ENCODE measurements at regions not wholly inside any gene's neighbourhood (a gene's known extent, or its start where the extent isn't known, plus 50 kb on each side); places are given as distances from the start of the nearest gene placed in this dataset.

GRCh38 chr6:40796260-40797221 lies 209.4 kb upstream of the LRFN2 start:
- no peak for DNase-seq

DNA sequence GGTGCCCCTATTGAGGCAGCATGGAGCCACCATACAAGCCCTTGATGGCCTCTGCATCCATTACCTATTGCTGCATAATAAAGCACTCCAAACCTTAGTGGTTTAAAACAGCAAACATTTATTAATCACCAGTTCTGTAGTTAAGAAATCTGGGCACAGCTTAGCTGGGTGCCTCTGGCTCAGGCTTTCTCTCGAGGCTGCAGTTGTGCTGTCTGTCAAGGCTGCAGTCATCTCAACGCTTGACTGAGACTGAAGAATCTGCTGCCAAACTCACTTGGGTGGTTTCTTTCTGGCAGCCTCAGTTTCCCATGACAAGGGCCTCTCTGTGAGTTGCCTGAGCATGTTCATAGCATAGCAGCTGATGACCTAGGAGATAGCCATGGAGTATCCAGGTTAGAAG lies 207.4 kb upstream of the LRFN2 start:
- no peak for DNase-seq

DNA sequence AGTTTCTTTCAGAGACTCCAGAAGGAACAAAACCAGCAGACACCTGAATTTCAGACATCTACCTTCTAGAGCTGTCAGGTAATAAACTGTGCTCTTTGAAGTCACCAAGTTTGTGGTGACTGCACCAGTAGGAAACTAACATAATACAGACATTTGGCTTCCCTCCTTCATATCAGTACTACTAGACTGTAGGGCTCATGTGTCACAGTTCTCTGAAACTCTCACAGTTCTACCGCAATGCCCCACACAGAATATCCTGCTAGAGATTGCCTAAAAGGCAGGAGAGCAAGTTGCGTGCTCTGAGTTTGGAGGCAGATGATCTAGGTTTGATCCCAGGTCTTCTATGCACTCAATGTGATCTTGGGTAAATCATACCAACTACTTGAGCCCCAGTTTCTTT lies 205.0 kb upstream of the LRFN2 start:
- no peak for DNase-seq

DNA sequence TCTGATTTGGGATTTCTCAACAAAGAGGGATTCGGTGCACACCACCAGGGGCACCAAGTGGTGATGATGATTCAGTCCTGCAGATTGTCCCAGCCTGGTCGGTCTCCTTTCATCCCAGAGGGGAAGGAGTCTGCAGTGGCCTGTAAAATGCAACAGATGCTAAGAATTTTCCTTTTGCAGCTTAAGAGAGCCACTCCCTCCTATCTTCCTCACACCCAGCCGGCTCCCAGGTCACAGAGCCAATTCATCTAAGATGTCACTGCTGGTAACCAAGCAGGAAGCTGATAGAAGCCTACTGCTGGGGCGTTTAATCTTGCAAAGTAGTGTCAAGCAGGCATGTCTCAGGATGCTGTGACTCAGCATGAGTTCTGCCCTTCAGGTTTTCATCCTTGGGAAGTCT lies 203.8 kb upstream of the LRFN2 start:
- no peak for DNase-seq

DNA sequence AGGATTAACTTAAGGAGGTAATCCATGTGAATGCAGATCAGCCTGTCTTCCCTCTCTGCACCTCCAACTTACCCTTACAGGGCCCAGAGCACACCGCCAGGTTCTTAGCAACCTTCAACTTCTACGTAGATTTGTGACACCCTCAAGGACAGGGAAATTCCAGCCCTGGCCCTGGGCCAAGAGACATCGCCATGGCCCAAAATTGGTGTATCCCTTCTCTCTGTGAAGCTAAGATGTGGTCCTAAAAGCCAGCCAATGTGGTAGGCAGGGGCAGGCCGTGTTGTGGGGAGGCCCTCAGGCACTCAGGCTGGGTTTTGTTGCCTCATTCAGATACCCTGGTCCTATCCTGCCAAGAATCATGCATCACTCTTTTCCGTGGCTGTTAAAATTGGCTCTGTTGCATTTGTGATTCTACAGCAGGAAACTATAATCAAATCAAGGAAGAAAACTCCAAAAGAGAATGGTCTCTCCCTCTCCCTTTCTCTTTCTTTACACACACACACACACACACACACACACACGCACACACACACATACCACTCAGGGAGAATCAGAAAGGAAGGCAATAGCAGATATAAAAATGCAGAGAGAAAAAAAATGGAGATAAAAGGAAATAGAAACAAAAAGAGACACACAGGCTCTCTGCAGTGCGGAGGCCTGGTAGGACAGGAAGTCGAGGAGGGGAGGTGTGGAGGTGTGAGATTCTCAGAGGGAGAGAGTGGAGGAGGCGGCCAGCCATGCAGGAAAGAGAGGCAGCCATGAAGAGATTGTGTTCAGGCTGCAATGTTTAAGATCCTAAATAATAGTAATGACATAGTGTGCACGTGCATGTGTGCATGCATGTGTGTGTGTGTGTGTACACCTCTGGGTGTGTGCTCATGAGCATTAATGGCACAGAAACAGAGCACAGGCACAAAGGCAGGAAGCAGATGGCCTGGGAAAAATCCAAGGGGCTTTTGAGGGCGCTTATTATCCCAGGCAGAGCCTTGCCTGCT lies 201.8 kb upstream of the LRFN2 start:
- peak; percentile 11 for DNase-seq

GRCh38 chr6:40782355-40782754 lies 195.2 kb upstream of the LRFN2 start:
- DNase-seq = no peak

DNA sequence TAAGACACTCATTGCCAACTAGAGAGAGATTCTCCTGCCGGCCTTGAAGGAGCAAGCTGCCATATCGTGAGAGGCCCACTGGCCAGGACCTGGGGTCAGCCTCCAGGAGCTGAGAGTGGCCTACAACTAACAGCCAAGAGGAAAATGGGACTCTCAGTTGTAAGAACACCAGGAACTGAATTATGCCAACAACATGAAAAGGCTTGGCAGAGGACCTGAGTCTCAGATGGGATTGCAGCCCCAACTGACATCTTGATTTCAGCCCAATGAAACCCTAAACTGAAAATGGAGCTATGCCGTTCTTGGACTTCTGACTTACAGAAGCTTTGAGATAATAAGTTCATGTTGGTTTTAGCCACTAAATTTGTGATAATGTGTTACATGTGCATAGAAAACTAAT lies 193.5 kb upstream of the LRFN2 start:
- DNase-seq = no peak

GRCh38 chr6:40779409-40779808 lies 192.2 kb upstream of the LRFN2 start:
- DNase-seq = no peak

GRCh38 chr6:40778918-40779317 lies 191.8 kb upstream of the LRFN2 start:
- no peak for DNase-seq

GRCh38 chr6:40778196-40778595 lies 191.0 kb upstream of the LRFN2 start:
- no peak for DNase-seq

- no peak for DNase-seq
Measured at GRCh38 chr6:40774932-40775331, 187.8 kb upstream of the LRFN2 start.

- no peak for DNase-seq
Measured at GRCh38 chr6:40770794-40771193, 183.6 kb upstream of the LRFN2 start.

GRCh38 chr6:40764726-40765125 lies 177.6 kb upstream of the LRFN2 start:
- no peak for DNase-seq

DNA sequence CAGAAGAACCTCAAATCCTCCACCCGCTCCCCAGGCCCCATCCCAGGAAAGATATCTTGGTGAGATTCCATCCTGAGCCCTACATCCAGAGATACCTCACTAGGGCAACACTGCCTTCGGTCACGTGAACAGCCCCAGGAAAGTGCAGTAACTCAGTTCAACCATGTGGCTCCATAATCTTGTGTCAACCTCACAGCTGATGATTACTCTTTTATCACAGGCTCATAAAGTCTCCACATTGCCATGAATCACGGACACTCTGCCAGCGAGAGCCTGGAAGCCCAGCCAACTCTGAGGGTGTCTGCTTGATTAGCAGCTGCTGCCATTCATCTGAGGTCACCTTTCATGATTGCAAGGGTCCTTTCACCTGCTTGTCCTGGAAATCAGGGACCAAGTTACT lies 175.8 kb upstream of the LRFN2 start:
- DNase-seq = no peak

DNA sequence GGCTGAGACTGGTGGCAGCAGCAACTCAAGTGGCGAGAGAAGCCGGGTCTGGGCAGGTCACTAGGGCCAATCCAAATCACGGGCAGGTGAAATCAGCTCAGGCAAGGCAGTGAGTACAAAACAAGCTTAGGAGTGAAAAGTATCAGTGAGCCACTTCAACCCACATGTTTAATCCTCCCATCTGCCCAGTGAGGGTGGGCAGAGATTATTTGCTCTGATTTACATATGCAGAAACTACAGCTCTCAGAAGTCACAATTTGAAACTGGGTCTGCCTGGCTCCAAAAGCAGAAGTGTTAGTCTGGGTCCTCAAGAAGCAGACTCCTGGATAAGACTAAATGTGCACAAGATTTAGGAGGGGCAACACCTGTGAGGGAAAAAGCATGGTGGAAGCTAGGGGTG lies 173.7 kb upstream of the LRFN2 start:
- no peak for DNase-seq

GRCh38 chr6:40759838-40760237 lies 172.7 kb upstream of the LRFN2 start:
- no peak for DNase-seq

GRCh38 chr6:40759264-40759663 lies 172.1 kb upstream of the LRFN2 start:
- DNase-seq = no peak

DNA sequence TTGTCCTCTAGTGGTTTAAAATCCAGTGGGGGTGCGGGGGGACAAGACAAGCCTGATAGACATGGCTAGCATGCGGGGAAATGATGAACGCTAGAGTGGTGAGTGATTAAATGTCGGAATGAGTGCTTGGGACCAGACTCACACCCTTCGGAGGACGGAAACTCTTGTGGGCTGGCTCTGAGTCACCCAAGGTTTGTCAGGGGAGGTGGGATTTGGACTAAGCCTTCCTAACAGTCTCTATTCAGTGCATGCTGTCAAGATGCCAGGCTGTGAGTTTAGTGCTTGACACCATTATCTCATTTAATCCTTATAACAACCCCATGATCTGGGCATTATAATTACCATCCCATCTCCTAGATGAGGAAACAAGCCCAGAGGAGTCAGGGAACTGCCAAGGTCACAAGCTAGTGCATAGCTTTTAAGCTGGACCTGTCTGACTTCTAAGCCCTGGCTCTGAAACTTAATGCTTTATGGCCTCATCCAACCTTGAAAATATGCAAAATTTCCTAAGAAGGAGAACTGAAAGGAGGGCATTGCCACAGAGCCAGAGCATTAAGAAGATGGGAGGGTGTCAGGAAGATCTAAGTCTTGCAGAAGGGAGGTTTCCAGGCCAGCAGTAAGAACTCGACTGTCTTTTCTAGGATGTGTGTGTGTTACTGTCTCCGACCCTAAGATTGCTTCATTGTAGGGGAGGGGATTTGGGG lies 168.7 kb upstream of the LRFN2 start:
- no peak for DNase-seq

DNA sequence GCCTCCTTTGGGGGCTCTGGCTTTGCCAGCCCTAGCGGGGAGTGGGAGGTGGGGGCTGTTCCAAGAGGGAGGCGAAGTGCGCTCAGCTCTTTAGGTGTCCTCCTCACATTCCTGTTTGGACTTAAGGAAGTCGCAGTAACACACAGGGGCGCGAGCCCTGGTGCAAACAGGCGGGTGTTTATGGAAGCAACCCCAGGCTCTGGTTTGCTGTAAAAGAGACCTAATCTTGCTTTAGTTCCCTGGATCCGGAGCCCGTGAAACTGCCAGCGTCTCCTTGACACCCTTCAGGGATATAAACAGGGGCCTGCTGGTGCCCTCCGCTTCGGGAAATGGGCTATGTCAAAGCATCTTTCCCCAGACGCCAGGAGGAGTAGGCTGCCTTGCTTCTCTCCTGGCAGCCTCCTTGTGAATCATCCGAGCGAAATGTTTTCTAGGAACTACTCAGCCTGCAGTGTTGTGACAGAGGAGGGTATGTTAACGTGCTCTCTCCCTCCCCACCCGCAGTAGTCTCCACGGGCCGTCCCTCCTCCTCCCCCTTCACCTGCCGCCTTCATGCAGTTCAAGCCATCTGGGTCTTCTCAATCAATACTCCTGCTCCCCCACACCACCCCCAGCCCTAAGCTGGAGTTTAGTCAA lies 168.0 kb upstream of the LRFN2 start:
- no peak for DNase-seq

GRCh38 chr6:40754461-40755045 lies 167.4 kb upstream of the LRFN2 start:
- no peak for DNase-seq
